ENCODE measurements at regions not wholly inside any gene's neighbourhood (a gene's known extent, or its start where the extent isn't known, plus 50 kb on each side); places are given as distances from the start of the nearest gene placed in this dataset.
"Not testable (repeated sequence)": the region's sequence is repeated elsewhere in the genome, so short reads cannot be mapped to it uniquely, and the experiment has no call there.

DNA sequence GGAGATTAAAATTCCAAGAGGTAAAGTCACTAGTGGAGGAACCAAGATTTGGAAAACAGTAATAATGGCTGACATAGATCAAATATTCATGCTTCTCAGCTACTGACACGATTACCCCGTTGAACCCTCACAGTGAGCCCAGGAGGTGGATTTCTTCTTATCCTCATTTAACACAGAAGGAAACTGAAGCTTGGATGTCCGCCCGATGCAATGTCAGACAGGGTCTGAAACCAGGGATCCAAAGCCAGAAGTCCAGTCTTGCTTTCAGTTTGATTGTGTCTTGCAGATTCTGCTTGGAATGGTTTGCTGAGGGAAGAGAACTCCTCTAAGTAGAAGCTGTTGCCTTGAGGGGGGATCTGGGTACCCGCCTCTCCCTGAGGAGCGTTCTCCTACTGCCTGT lies 404.7 kb downstream of the KCNRG start:
- no peak for DNase-seq (ENCODE audit: low read depth)

DNA sequence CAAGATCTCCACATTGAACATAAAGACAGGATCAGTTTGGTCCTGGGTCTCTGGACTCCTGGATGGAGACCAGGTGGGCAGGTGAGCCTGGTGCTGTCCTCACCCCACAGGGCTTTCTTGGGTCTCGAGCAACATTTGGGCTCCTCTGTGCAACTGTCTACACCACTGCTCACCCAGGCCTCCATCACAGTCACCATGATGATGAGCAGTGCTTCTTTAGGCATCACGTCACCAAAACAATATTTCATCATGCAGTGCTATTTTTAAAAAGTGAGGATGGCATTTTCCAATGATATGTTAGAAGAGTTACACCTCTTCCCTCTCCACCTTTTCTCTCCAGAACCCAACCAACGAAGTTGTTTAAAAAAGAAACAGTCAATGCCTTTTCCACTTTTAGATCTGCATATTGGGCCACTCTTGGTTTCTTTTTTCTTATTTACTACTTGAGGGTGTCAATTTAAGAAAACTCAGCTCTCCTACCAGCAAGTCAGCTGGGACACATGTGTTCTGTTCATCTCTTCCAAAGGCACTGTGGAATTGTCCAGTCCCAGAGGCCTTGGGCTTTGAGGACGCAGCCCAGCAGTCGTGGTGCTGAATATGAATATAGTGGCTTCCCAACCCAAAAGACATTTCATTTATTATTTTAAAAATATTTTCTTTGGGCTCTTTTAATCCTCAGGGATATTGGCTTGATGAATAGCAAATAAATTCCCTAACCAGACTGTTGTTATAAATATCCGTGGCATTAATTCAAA lies 405.7 kb downstream of the KCNRG start:
- no peak for DNase-seq (ENCODE audit: low read depth)

DNA sequence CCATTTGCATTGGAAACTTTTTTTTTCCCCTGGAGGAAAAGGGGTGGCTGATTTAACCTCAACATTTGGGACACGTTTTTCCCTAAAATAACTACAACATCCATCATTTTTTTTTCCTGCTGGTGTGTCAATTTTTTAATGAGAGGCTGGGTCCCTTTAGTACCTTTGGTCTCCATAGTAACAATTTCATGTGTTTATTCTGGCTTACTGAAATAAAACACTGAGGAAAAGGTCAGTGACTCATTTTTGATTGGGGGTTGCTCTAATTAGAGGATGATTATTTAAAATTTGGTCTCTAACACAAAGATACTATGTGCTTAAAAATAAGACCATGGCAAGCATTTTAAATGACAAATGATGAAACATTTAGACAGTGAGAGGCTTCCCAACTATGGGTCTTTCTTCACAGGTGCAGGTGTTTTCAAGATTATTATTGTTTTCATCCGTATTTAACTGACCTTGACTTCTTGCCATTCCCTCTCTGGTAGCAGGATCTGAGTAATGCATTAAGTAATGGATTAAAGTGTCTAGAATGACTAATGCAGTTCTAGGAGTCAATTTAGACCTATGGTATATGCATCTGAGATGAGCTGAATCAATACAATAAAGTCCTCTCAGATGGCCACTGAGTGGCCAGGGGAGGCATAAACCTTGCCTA lies 406.4 kb downstream of the KCNRG start:
- DNase-seq (ENCODE audit: low read depth): no peak

GRCh38 chr13:50422181-50423148 lies 407.2 kb downstream of the KCNRG start:
- no peak for DNase-seq (ENCODE audit: low read depth)

DNA sequence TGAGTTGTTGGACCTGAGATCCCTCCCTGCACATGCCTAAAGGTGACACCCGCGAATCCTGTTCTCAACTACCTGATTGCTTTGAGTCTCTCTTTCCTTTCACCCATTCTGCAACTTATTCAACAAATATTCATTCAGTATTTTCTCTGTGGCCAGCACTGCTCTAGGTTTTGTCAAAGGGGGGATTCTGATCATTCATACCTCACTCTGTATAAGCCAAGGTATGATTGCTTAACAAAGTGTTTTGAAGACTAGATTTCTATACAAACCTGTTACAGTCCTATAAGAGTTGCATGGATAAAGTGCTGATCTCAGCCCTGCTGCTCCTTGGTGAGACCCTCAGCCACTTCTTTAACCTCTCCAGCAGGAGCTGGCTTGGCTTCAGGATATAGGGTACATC lies 409.7 kb downstream of the KCNRG start:
- DNase-seq (ENCODE audit: low read depth): no peak

DNA sequence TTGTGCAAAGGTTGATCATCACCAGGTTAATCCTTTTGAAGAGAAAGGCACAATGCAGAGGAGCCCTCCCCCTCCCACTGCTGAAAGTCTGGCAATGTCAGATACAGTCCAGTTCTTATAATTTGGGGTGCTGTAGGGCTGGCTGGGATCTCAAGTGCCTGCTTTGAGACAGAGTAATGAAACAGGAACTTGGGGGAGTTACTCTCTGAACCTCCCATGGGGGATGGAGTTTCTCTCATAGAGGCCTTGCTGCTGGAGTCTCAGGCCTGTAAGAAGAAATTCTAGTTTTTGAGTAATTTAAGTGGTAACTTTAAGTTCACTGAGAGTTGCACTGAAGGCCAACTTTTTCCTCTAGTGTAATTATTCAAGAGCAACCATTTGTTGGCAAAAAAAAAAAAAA lies 410.5 kb downstream of the KCNRG start:
- DNase-seq (ENCODE audit: low read depth): no peak

GRCh38 chr13:50426927-50427326 lies 411.7 kb downstream of the KCNRG start:
- no peak for DNase-seq (ENCODE audit: low read depth)

GRCh38 chr13:50427511-50427910 lies 412.3 kb downstream of the KCNRG start:
- not testable (repeated sequence) for DNase-seq (ENCODE audit: low read depth)

GRCh38 chr13:50428183-50428877 lies 413.1 kb downstream of the KCNRG start:
- DNase-seq (ENCODE audit: low read depth): no peak

DNA sequence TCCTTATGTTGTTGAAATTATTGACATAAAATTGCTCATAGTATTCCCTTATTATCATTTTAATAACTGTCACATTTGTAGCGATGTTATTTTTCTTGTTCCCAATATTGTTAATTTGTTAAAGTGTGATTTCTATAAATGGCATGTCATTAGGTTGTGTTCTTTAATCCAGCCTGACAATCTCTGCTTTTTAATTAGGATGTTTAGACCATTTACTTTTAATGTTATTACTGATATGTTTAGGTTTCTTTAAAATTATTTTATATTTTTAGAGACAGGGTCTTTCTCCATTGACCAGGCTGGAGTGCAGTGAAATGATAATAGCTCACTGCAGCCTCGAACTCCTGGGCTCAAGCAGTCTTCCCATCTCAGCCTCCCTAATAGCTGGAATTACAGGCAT lies 408.5 kb downstream of the DLEU7 start:
- DNase-seq (ENCODE audit: low read depth): no peak

DNA sequence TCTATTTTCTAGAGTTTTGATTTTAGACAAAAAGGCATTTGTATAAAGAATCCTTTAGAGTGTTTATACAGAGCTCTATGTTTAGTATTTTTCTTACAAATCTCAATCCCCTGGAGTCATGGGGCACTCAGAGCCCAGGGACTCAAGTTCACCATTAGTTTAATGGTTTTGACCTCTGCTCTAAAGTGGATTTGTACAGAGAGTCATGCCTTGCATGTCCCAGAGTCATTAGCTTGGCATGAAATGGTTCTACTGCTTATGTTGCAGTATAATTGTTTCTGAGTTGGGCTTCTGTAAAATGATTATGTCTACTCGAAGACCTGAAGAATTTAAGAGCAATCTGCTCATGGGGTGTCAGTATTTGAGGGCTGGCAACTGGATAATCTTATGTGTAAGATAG lies 406.2 kb downstream of the DLEU7 start:
- no peak for DNase-seq (ENCODE audit: low read depth)

- DNase-seq (ENCODE audit: low read depth): no peak
Observed at GRCh38 chr13:50438351-50438750, 405.1 kb downstream of the DLEU7 start.

- DNase-seq (ENCODE audit: low read depth): no peak
Observed at GRCh38 chr13:50441130-50441529, 402.4 kb downstream of the DLEU7 start.

DNA sequence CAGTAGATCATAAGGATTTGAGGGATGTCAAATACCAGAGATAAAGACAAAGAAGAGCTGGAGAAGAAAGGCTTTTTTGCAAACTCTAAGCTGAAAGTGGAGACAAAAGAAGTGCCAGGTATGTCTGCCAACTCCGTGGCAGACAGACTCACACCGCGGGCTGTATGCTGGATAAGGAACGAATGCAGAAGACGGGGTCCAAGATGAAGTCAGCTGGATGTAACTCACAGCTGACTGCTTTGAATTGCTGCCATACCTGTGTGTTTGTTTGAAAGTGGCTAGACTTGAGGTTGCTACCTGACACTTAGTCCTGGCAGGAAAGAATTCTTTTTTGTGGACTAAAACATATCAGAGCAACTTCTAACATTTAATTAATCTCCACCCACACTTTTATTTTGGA lies 398.8 kb downstream of the DLEU7 start:
- no peak for DNase-seq (ENCODE audit: low read depth)

GRCh38 chr13:50446611-50447010 lies 396.9 kb downstream of the DLEU7 start:
- DNase-seq (ENCODE audit: low read depth): no peak

DNA sequence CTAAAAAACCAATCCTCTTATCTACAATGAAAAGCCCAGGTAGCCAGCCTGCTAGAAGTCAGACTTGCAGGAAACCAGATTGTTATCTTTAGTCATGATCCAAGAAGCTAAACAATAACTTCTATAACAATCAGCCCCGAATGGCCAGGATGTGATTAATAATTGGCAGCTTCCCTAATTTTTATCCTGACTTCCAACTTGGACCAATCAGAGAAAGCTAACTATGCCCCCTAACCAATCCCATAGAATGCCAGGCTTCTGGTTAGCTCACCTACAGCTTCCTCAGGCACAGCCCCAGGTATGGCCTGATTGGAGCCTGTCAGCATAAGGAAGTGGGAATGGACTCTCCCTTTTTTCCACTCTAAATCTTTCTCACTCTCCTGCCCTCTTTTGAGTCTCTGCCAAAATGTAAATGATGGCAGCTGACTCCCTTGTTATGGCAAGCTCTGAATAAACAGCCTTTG lies 394.9 kb downstream of the DLEU7 start:
- no peak for DNase-seq (ENCODE audit: low read depth)

DNA sequence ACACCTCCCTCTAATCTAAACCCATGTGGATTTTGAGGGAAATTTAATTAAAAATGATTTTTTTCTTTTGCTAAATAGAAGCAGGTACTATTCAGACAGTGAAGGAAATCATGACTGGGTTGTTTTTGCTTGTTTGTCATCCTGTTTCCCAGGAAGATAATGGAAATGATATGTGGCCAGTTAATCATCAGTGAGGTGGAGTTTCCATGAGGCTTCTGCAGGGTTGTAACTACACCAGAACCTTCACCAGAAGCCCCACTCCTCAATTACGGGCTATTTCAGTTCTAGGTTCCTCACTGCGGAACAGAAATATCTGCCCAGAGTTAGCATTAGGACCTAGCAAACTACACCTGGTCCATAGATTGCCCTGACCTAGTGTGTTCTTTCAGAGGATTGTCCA lies 394.0 kb downstream of the DLEU7 start:
- DNase-seq (ENCODE audit: low read depth): no peak

GRCh38 chr13:50450279-50450678 lies 393.2 kb downstream of the DLEU7 start:
- DNase-seq (ENCODE audit: low read depth): no peak

- no peak for DNase-seq (ENCODE audit: low read depth)
Observed at GRCh38 chr13:50451609-50452008, 391.9 kb downstream of the DLEU7 start.

DNA sequence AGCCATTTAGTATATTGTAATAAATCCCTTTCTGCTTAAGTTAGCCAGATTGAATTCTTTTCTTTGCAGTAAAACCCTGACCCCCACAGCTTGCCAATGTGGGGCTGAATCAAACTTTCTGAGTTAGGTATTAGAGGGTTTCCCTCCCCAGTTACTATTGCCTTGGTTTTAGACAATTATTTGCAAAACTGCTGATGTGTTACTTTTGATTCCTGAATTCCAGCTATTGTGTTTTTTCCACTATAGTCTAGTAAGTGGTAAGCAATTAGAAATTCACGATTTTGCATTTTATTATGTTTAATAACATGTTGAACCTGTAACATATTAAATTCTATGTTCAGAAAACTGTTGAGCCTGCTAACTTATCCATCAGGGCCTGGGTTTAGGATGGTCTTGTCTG lies 391.5 kb downstream of the DLEU7 start:
- no peak for DNase-seq (ENCODE audit: low read depth)

DNA sequence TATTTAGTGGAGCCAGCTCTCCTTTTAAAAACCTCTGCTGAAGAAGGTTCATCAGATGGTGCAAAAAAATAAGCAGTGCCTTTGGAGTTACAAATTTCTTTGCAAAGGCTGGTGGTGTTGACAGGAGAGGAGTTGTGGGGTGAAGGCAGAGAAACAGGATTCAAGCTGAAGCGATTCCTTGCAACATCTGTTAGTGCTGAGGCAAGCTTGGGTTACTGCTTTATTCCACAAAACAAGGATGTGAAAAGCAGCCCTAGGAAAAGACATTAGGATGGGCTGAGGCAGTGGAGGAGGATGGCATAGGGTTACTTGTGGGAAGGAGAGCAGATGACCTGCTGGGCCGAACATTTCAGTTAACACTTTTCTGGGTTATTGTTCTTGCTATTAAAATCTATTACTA lies 390.7 kb downstream of the DLEU7 start:
- DNase-seq (ENCODE audit: low read depth): no peak

DNA sequence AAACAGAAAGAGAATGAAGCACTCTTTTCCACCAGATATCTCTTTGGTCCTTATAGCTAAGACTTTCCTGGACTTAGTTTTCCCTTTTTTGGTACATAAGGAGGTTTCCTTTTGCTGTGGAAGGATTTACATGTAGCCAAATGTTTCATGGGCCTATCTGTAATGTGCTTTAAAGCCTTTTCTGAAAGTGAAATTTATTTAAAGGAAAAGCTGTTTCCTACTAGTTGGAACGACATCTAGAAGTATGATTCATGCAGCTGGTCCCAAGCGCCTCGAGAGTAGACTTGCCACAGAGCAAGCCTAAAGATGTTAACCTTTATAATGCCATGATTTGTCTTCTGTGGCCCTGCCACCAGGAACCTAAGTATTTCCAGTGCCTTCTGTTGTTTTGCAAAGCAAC lies 390.3 kb downstream of the DLEU7 start:
- no peak for DNase-seq (ENCODE audit: low read depth)
